H1 (cell line): ENCODE measurements at regions not wholly inside any gene's neighbourhood (a gene's known extent, or its start where the extent isn't known, plus 50 kb on each side); places are given as distances from the start of the nearest gene placed in this dataset.

Experiments
- CHD1 ChIP-seq: IDR thresholded peaks from 2 replicates; pipeline ENCODE4 v1.6.1; 2012; ENCODE audit warnings: low read depth, low read length, improper control_type of control experiment
- EZH2 ChIP-seq: fragments of 200-600 bp; sonication (generic); IDR thresholded peaks from 2 replicates; pipeline ENCODE4 v1.7.1; 2012; ENCODE audit warnings: low read depth, mild to moderate bottlenecking, moderate library complexity, low read length, inconsistent platforms; ENCODE audit not compliant: severe bottlenecking
- HDAC6 ChIP-seq: IDR thresholded peaks from one replicate; pipeline ENCODE4 v1.7.1; 2012; ENCODE audit warnings: low read depth, mild to moderate bottlenecking, inconsistent platforms, low read length, moderate library complexity
- RAD21 ChIP-seq, 2 experiments: IDR thresholded peaks in 1 of 2; conservative IDR thresholded peaks in 1 of 2; 2 replicates each; pipeline ENCODE4 v1.6.1; 2011; ENCODE audit warnings: low read depth in 2 of 2, low read length in 2 of 2, improper control_type of control experiment in 1 of 2, inconsistent platforms in 1 of 2, mild to moderate bottlenecking in 1 of 2, moderate library complexity in 1 of 2
- RFX5 ChIP-seq: IDR thresholded peaks from 2 replicates; pipeline ENCODE4 v1.6.1; 2011; ENCODE audit warnings: low read depth, low read length, improper control_type of control experiment, borderline replicate concordance
- RNF2 ChIP-seq: fragments of 200-900, 300-1000 bp; sonication (generic); IDR thresholded peaks from 2 replicates; pipeline ENCODE4 v1.7.1; 2016; ENCODE audit warnings: borderline replicate concordance, low read depth, mild to moderate bottlenecking, antibody characterized with exemption, low read length; ENCODE audit not compliant: poor library complexity, severe bottlenecking; ENCODE audit errors: missing control alignments
- TBP ChIP-seq: IDR thresholded peaks from 2 replicates; pipeline ENCODE4 v1.6.1; 2011; ENCODE audit warnings: low read depth, low read length, improper control_type of control experiment

DNA sequence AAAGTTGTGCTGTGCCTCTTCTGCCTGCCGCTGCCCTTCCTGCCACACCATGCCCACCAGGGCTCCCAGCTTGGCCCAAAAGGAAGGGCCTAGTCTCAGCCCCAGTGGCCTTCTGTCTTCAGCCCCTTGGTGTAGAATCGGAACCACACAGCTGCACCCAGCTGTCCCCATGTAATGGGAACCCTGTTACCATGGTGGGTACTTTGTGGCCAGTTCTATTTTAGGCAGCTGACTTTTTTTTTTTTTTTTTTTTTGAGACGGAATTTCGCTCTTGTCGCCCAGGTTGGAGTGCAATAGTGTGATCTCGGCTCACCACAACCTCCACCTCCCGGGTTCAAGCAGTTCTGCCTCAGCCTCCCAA, 163.3 kb upstream of the GSE1 start:
- TF ChIP-seq RNF2, result no peak
- no peak for TF ChIP-seq TBP
- TF ChIP-seq HDAC6, result no peak
- no peak for TF ChIP-seq RFX5
- no peak for TF ChIP-seq RAD21 (IDR thresholded peaks at IDR 0.05 in 1 of 2, conservative IDR thresholded peaks at IDR 0.05 in 1 of 2; ENCODE audit: low read depth in 2 of 2, low read length in 2 of 2)
- no peak for TF ChIP-seq EZH2
- no peak for TF ChIP-seq CHD1
